ENCODE measurements at regions not wholly inside any gene's neighbourhood (a gene's known extent, or its start where the extent isn't known, plus 50 kb on each side); places are given as distances from the start of the nearest gene placed in this dataset.

GRCh38 chr10:6722616-6723004 is 142.5 kb upstream of the PRKCQ start:
- Histone ChIP-seq H3K27ac (ENCODE audit: low read depth, low read length) (peak overlapping the region; percentile 63; the same call in 1 of the 2 replicates), H2AFZ (ENCODE audit: low read depth, low read length, poor library complexity, severe bottlenecking) (peak overlapping the region; percentile 89), H3K4me2 (ENCODE audit: low read length) (peak overlapping the region; percentile 65), H3K79me2 (ENCODE audit: insufficient read depth, low read length) (no peaks in the 10 kb centered on the region), H3K4me3 (replicated peaks in 1 of 2; ENCODE audit: low read depth in 1 of 2, low read length in 2 of 2) (peak overlapping the region in 1 of 2 experiments; percentile 27; a peak in 2 of 4 replicates), H3K9ac (ENCODE audit: low read length) (peak overlapping the region; percentile 54), H3K4me1 (ENCODE audit: control insufficient read depth in 1 of 2, insufficient read depth in 2 of 2, low read length in 2 of 2) (peaks cover 18 to 30% of the 10 kb centered on the region in 2 experiments), H3K9me2 (ENCODE audit: insufficient read depth) (no peaks in the 10 kb centered on the region), H4K20me1 (ENCODE audit: insufficient read depth) (no peaks in the 10 kb centered on the region), H3K9me3 (ENCODE audit: control insufficient read depth in 1 of 2, insufficient read depth in 1 of 2, low read depth in 1 of 2, low read length in 2 of 2) (no peaks in the 10 kb centered on the region), H3K27me3 (ENCODE audit: insufficient read depth, low read length) (no peaks in the 10 kb centered on the region), H3K36me3 (ENCODE audit: control insufficient read depth in 1 of 2, insufficient read depth in 2 of 2, low read length in 2 of 2) (no peaks in the 10 kb centered on the region)
- ATAC-seq (peak; percentile 39), DNase-seq (ENCODE audit: low read depth, low spot score) (peak; percentile 16)
- ChIA-PET CTCF (no interaction called here), POLR2A (interaction anchor here (1.4 to 2.0 kb wide), 2 partner anchors 14 to 26 kb away, joined by 3 to 5 read pairs; no protein-coding TSS in a partner anchor), RAD21 (ENCODE audit: low non-redundant PET in 1 of 2, low total read pairs in 2 of 2, uncharacterized antibody in 2 of 2, unreplicated experiment in 2 of 2) (no interaction called here)
- intact Hi-C loops (cut with micrococcal nuclease), result no loop called here
- BruUV-seq (replicated peaks), result no TSS peak
- TF ChIP-seq JUND (IDR thresholded peaks at IDR 0.05) (no peak; the same call in 1 of the 2 replicates), EGR1 (IDR thresholded peaks at IDR 0.05; ENCODE audit: low read depth) (peak; percentile 56; the same call in 1 of the 2 replicates), FOSL1 (IDR thresholded peaks at IDR 0.05; ENCODE audit: low read depth) (no peak), YY1 (IDR thresholded peaks at IDR 0.05; ENCODE audit: extremely low read depth, insufficient replicate concordance, low read depth, low read length) (no peak), EZH2 (IDR thresholded peaks at IDR 0.05) (no peak), ZFX (IDR thresholded peaks at IDR 0.05) (no peak), CTCF (IDR thresholded peaks at IDR 0.05 in 2 of 3, conservative IDR thresholded peaks at IDR 0.05 in 1 of 3; ENCODE audit: borderline replicate concordance in 1 of 3, insufficient read depth in 1 of 3, low read depth in 2 of 3, low read length in 2 of 3) (no peak)

Measured in HCT116 (cell line).